ENCODE measurements at regions not wholly inside any gene's neighbourhood (a gene's known extent, or its start where the extent isn't known, plus 50 kb on each side); places are given as distances from the start of the nearest gene placed in this dataset.
"Not testable (repeated sequence)": the region's sequence is repeated elsewhere in the genome, so short reads cannot be mapped to it uniquely, and the experiment has no call there.

- not testable (repeated sequence) for TF ChIP-seq POLR2A, CTCF (IDR thresholded peaks at IDR 0.05)
Measured at GRCh38 chr7:56822153-56822552, 310.1 kb downstream of the ZNF479 start.

All from adrenal gland (tissue), 5 donors.